ENCODE measurements at regions not wholly inside any gene's neighbourhood (a gene's known extent, or its start where the extent isn't known, plus 50 kb on each side); places are given as distances from the start of the nearest gene placed in this dataset.

DNA sequence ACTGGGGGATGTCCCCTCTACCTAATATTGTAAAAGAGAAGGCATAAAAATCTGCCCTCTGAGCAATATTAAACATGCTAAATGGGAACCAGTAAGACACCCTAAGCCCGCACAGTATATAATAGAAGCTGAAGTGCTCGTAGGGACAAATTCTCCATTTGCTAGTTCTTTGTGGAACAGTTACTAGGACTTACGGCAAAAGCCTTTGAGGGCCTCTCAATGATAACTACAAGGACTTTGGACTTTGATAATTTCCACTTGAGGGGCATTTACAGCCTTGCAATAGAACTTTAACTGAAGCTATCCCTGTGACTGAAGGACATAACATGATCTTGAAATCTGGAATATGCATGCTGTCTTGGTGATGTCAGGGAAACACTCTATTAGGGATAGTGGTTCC lies 111.5 kb upstream of the IFNG-AS1 start:
- TF ChIP-seq CTCF (IDR thresholded peaks at IDR 0.05) = no peak
- no peak for TF ChIP-seq POLR2AphosphoS5 (IDR thresholded peaks at IDR 0.05; ENCODE audit: low read depth, low read length)
